GM12878 (cell line): ENCODE measurements at regions not wholly inside any gene's neighbourhood (a gene's known extent, or its start where the extent isn't known, plus 50 kb on each side); places are given as distances from the start of the nearest gene placed in this dataset.
A peak's percentile ranks its signal among the peaks of the same experiment; 100 is the strongest.

Experiments
- ATAC-seq: fragments of 200-7000 bp; cut with Tn5 transposase; 3 replicates; pipeline ENCODE4 v1.9.1; 2020; ENCODE audit warnings: mild to moderate bottlenecking, moderate library complexity
- BruUV-seq: library from RNA; stranded (reverse); fragments of 400-500 nt; replicated peaks from 2 replicates; lab custom pipeline; 2021; lab: Mats Ljungman, UMichigan
- CTCF ChIA-PET: fragments of 300-600 bp; sonication (Branson Sonifier 250); formaldehyde crosslinking; extraction: SDS; loops from one replicate; lab custom pipeline; 2021; ENCODE audit warnings: inconsistent platforms; lab: Yijun Ruan, JAX
- POLR2A ChIA-PET: fragments of 350-600 bp; formaldehyde crosslinking; extraction: SDS; loops from one replicate; lab custom pipeline; 2021; ENCODE audit warnings: inconsistent platforms; lab: Charles Lee
- RAD21 ChIA-PET: fragments of 300-600 bp; sonication (Branson Sonifier 250); formaldehyde crosslinking; loops from one replicate; lab custom pipeline; 2023; ENCODE audit warnings: antibody characterized with exemption; ENCODE audit not compliant: unreplicated experiment; lab: Charles Lee
- SMC1A ChIA-PET: fragments of 300-600 bp; sonication (Branson Sonifier 250); formaldehyde crosslinking; loops from one replicate; lab custom pipeline; 2023; ENCODE audit not compliant: unreplicated experiment, uncharacterized antibody; lab: Charles Lee
- DNase-seq: peaks from one replicate; pipeline ENCODE4 v3.0.0-alpha.2; 2011; ENCODE audit warnings: low read depth, low spot score
- FAIRE-seq: peaks from 3 replicates; lab custom pipeline; 2011; peaks lifted over from hg19 to GRCh38; lab: Jason Lieb, UNC
- H2AFZ ChIP-seq: 2 replicates; pipeline ENCODE4 v1.6.0; 2011; ENCODE audit warnings: low read depth, low read length, control low read depth; ENCODE audit not compliant: control insufficient read depth
- H3K27ac ChIP-seq: 2 replicates; pipeline ENCODE4 v1.5.1; 2011; ENCODE audit warnings: control low read depth; ENCODE audit not compliant: control insufficient read depth, insufficient read depth
- H3K27me3 ChIP-seq, 2 experiments: replicated peaks in 1 of 2; 2 replicates each; pipeline versions ENCODE4 v1.6.0 to v1.6.1; 2011; ENCODE audit warnings: low read length in 1 of 2; ENCODE audit not compliant: control insufficient read depth in 2 of 2, insufficient read depth in 2 of 2
- H3K36me3 ChIP-seq, 2 experiments: 2 replicates each; pipeline ENCODE4 v1.5.1; 2011; ENCODE audit warnings: low read length in 1 of 2; ENCODE audit not compliant: control insufficient read depth in 2 of 2, insufficient read depth in 2 of 2
- H3K4me1 ChIP-seq: 2 replicates; pipeline ENCODE4 v1.6.1; 2011; ENCODE audit warnings: mild to moderate bottlenecking, low read length, moderate library complexity, mixed read lengths; ENCODE audit not compliant: control insufficient read depth, insufficient read depth
- H3K4me2 ChIP-seq: 2 replicates; pipeline ENCODE4 v1.6.0; 2011; ENCODE audit warnings: control low read depth; ENCODE audit not compliant: control insufficient read depth, insufficient read depth
- H3K4me3 ChIP-seq: fragments of 200-600 bp; sonication (generic); 2 replicates; pipeline ENCODE4 v1.5.1; 2016
- H3K79me2 ChIP-seq: 2 replicates; pipeline ENCODE4 v1.6.0; 2011; ENCODE audit warnings: low read length; ENCODE audit not compliant: control insufficient read depth, insufficient read depth
- H3K9ac ChIP-seq: 2 replicates; pipeline ENCODE4 v1.8.0; 2011; ENCODE audit warnings: low read length, control low read depth, mixed read lengths; ENCODE audit not compliant: control insufficient read depth, insufficient read depth
- H3K9me3 ChIP-seq: replicated peaks from 3 replicates; pipeline ENCODE4 v1.5.1; 2011; ENCODE audit warnings: mild to moderate bottlenecking, low read length; ENCODE audit not compliant: control insufficient read depth, insufficient read depth
- H4K20me1 ChIP-seq: 2 replicates; pipeline ENCODE4 v1.6.0; 2011; ENCODE audit not compliant: control insufficient read depth, insufficient read depth
- BCL11A ChIP-seq: IDR thresholded peaks from 2 replicates; pipeline ENCODE4 v1.6.1; 2011; ENCODE audit warnings: low read depth, low read length
- CBX3 ChIP-seq: fragments of 200-600 bp; sonication (generic); IDR thresholded peaks from 2 replicates; pipeline ENCODE4 v1.6.1; 2016; ENCODE audit warnings: low read depth, borderline replicate concordance
- CHD4 ChIP-seq: fragments of 200-600 bp; sonication (generic); IDR thresholded peaks from 2 replicates; pipeline ENCODE4 v1.6.1; 2016; ENCODE audit warnings: mild to moderate bottlenecking
- DPF2 ChIP-seq: fragments of 450-650 bp; IDR thresholded peaks from 2 replicates; pipeline ENCODE4 v1.6.1; 2017; ENCODE audit warnings: mild to moderate bottlenecking
- EP300 ChIP-seq, 2 experiments: fragments of 150-350 bp in 1 of 2; IDR thresholded peaks; 2 replicates each; pipeline ENCODE4 v1.6.1; 2011 to 2012; ENCODE audit warnings: low read depth in 2 of 2, low read length in 2 of 2, borderline replicate concordance in 1 of 2, improper control_type of control experiment in 1 of 2, inconsistent platforms in 1 of 2; ENCODE audit not compliant: control insufficient read depth in 1 of 2
- FOXM1 ChIP-seq: IDR thresholded peaks from 2 replicates; pipeline ENCODE4 v1.6.1; 2012; ENCODE audit warnings: low read depth, mild to moderate bottlenecking, inconsistent platforms, low read length, moderate library complexity
- HCFC1 ChIP-seq: fragments of 150-350 bp; IDR thresholded peaks from 2 replicates; pipeline ENCODE4 v1.6.1; 2014; ENCODE audit warnings: low read length
- IKZF2 ChIP-seq, 2 experiments: fragments of 450-650 bp; IDR thresholded peaks; 2 replicates each; pipeline ENCODE4 v1.6.1; 2017; ENCODE audit warnings: mild to moderate bottlenecking in 2 of 2, moderate library complexity in 2 of 2
- IRF4 ChIP-seq: IDR thresholded peaks from 2 replicates; pipeline ENCODE4 v1.6.1; 2011; ENCODE audit warnings: low read depth, low read length
- JUND ChIP-seq: IDR thresholded peaks from 2 replicates; pipeline ENCODE4 v1.6.1; 2012; ENCODE audit warnings: low read depth, mild to moderate bottlenecking, low read length, improper control_type of control experiment, moderate library complexity
- MEF2A ChIP-seq: IDR thresholded peaks from 2 replicates; pipeline ENCODE4 v1.6.1; 2011; ENCODE audit warnings: low read depth, mild to moderate bottlenecking, low read length, moderate library complexity; ENCODE audit not compliant: insufficient read depth
- NR2C2 ChIP-seq: IDR thresholded peaks from 2 replicates; pipeline ENCODE4 v1.6.1; 2011; ENCODE audit warnings: borderline replicate concordance, low read depth; ENCODE audit not compliant: control insufficient read depth, insufficient read length
- SIX5 ChIP-seq: IDR thresholded peaks from 2 replicates; pipeline ENCODE4 v1.6.1; 2011; ENCODE audit warnings: mild to moderate bottlenecking, low read depth, low read length, moderate library complexity; ENCODE audit not compliant: severe bottlenecking
- SPI1 ChIP-seq: IDR thresholded peaks from 2 replicates; pipeline ENCODE4 v1.6.1; 2011; ENCODE audit warnings: low read depth, mild to moderate bottlenecking, low read length, moderate library complexity, borderline replicate concordance; ENCODE audit not compliant: insufficient read depth
- SUPT20H ChIP-seq: IDR thresholded peaks from 2 replicates; pipeline ENCODE4 v1.6.1; 2011; ENCODE audit warnings: low read depth, mild to moderate bottlenecking, low read length, moderate library complexity, borderline replicate concordance; ENCODE audit not compliant: control insufficient read depth
- WGBS: methylation state at CpG from one replicate; pipeline ENCODE4 v1.1.6; 2016; ENCODE audit warnings: low lambda C conversion rate; ENCODE audit not compliant: insufficient replicate concordance, insufficient coverage; ENCODE audit errors: missing lambda C conversion rate; 5-methylcytosine and 5-hydroxymethylcytosine counted together
- in situ Hi-C: fragments of 300-500 bp; cut with MboI; formaldehyde crosslinking; loops from 9 replicates; pipeline ENCODE4 v1.14.3; 2018; ENCODE audit warnings: mixed read lengths
- intact Hi-C: fragments of 100-400 bp; cut with micrococcal nuclease; formaldehyde crosslinking; loops from one replicate; pipeline ENCODE4 v1.14.2; 2022; ENCODE audit not compliant: unreplicated experiment
- TF ChIP-seq, protein P1 (sequence below): fragments of 450-650 bp; IDR thresholded peaks from 2 replicates; pipeline ENCODE4 v1.6.1; 2017; ENCODE audit warnings: borderline replicate concordance
- TF ChIP-seq, protein P2 (sequence below): fragments of 450-650 bp; IDR thresholded peaks from 2 replicates; pipeline ENCODE4 v1.6.1; 2018; ENCODE audit warnings: borderline replicate concordance, mild to moderate bottlenecking; ENCODE audit not compliant: partially characterized antibody
- TF ChIP-seq, protein P3 (sequence below): fragments of 450-650 bp; IDR thresholded peaks from 2 replicates; pipeline ENCODE4 v1.6.1; 2017; ENCODE audit warnings: low read depth, mild to moderate bottlenecking, moderate library complexity

DNA sequence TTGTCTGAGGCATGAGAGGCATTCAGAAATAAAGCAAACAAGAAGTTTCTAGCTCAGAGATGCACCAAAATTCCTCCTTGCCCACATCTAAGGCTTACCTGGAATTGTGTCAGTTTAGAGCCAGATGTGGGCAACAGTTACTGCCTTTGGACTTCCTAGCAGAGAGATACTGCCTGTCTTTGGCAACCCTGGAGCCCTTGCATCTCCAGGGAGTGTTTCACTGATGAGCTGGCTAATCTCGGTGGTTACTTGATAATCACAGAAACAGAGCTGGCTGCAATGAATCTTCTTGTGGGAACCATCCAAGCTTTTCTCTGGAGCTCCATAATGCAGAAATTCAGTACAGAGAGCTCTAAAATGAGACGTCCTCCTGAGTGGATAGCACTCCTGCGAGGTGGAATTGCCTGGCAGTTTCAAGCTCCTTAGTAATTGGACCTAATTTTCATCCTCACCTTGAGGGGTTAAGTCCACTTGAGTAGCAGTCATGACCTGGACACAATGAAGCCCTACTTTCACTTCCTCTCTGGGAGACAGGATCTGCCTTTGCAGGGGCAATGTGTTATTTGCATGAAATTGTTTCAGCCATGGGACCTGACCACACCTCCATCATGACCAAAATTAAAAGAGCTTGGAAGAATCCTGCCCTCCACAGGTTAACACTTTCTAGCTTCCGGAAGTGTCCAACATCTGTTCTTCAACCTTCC lies 108.8 kb upstream of the ARHGAP5 start:
- 46% methylated on average over 4 of the region's 4 CpGs for WGBS
- Histone ChIP-seq H3K27ac (no peak overlapping the region), H3K4me1 (no peaks in the 10 kb centered on the region), H3K36me3 (no peaks in the 10 kb centered on the region), H3K27me3 (no peaks in the 10 kb centered on the region), H3K9me3 (no peaks in the 10 kb centered on the region), H3K4me3 (no peak overlapping the region), H4K20me1 (no peaks in the 10 kb centered on the region), H2AFZ (no peak overlapping the region), H3K79me2 (no peaks in the 10 kb centered on the region), H3K4me2 (no peak overlapping the region), H3K9ac (no peak overlapping the region)
- DNase-seq, result peak; percentile 19
- in situ Hi-C loops (no loop called here), intact Hi-C loops (no loop called here)
- FAIRE-seq, result no peak
- RAD21 ChIA-PET, result interaction anchor here (0.9 to 1.7 kb wide), 2 partner anchors 41 to 467 kb away, joined by 3 to 4 read pairs; no protein-coding TSS in a partner anchor
- BruUV-seq, result no TSS peak
- peak; percentile 80 for ATAC-seq
- POLR2A ChIA-PET, result interaction anchor here (0.9 to 1.5 kb wide), 3 partner anchors 12 to 40 kb away, joined by 3 read pairs; no protein-coding TSS in a partner anchor
- CTCF ChIA-PET, result interaction anchor here (1.5 kb wide), 1 partner anchor 42 kb away, joined by 3 read pairs; no protein-coding TSS in a partner anchor
- SMC1A ChIA-PET, result interaction anchor here (0.7 to 1.7 kb wide), 9 partner anchors 11 to 263 kb away, joined by 3 to 7 read pairs (median 4); no protein-coding TSS in a partner anchor
- no peak for TF ChIP-seq JUND
- no peak for TF ChIP-seq SIX5
- TF ChIP-seq CHD4, result no peak
- TF ChIP-seq FOXM1, result no peak
- TF ChIP-seq EP300 (IDR thresholded peaks at IDR 0.05; ENCODE audit: borderline replicate concordance in 1 of 2, control insufficient read depth in 1 of 2, low read depth in 2 of 2, low read length in 2 of 2), result peak in 1 of 2 experiments; percentile 55; a peak in 1 of 4 replicates
- TF ChIP-seq, protein P1, sequence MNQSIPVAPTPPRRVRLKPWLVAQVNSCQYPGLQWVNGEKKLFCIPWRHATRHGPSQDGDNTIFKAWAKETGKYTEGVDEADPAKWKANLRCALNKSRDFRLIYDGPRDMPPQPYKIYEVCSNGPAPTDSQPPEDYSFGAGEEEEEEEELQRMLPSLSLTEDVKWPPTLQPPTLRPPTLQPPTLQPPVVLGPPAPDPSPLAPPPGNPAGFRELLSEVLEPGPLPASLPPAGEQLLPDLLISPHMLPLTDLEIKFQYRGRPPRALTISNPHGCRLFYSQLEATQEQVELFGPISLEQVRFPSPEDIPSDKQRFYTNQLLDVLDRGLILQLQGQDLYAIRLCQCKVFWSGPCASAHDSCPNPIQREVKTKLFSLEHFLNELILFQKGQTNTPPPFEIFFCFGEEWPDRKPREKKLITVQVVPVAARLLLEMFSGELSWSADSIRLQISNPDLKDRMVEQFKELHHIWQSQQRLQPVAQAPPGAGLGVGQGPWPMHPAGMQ, result no peak
- no peak for TF ChIP-seq SUPT20H
- peak; percentile 93 for TF ChIP-seq SPI1
- TF ChIP-seq IKZF2 (IDR thresholded peaks at IDR 0.05), result peak; percentile 54 to 59; a peak in 2 of 4 replicates
- peak; percentile 63; the same call in 1 of the 2 replicates for TF ChIP-seq IRF4
- peak; percentile 78 for TF ChIP-seq DPF2
- TF ChIP-seq, protein P2, sequence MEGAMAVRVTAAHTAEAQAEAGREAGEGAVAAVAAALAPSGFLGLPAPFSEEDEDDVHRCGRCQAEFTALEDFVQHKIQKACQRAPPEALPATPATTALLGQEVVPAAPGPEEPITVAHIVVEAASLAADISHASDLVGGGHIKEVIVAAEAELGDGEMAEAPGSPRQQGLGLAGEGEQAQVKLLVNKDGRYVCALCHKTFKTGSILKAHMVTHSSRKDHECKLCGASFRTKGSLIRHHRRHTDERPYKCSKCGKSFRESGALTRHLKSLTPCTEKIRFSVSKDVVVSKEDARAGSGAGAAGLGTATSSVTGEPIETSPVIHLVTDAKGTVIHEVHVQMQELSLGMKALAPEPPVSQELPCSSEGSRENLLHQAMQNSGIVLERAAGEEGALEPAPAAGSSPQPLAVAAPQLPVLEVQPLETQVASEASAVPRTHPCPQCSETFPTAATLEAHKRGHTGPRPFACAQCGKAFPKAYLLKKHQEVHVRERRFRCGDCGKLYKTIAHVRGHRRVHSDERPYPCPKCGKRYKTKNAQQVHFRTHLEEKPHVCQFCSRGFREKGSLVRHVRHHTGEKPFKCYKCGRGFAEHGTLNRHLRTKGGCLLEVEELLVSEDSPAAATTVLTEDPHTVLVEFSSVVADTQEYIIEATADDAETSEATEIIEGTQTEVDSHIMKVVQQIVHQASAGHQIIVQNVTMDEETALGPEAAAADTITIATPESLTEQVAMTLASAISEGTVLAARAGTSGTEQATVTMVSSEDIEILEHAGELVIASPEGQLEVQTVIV, result no peak
- no peak for TF ChIP-seq CBX3
- TF ChIP-seq BCL11A, result no peak
- TF ChIP-seq, protein P3, sequence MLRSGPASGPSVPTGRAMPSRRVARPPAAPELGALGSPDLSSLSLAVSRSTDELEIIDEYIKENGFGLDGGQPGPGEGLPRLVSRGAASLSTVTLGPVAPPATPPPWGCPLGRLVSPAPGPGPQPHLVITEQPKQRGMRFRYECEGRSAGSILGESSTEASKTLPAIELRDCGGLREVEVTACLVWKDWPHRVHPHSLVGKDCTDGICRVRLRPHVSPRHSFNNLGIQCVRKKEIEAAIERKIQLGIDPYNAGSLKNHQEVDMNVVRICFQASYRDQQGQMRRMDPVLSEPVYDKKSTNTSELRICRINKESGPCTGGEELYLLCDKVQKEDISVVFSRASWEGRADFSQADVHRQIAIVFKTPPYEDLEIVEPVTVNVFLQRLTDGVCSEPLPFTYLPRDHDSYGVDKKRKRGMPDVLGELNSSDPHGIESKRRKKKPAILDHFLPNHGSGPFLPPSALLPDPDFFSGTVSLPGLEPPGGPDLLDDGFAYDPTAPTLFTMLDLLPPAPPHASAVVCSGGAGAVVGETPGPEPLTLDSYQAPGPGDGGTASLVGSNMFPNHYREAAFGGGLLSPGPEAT, result no peak
- no peak for TF ChIP-seq NR2C2
- TF ChIP-seq MEF2A, result no peak
- TF ChIP-seq HCFC1, result no peak
